ENCODE measurements at regions not wholly inside any gene's neighbourhood (a gene's known extent, or its start where the extent isn't known, plus 50 kb on each side); places are given as distances from the start of the nearest gene placed in this dataset.

DNA sequence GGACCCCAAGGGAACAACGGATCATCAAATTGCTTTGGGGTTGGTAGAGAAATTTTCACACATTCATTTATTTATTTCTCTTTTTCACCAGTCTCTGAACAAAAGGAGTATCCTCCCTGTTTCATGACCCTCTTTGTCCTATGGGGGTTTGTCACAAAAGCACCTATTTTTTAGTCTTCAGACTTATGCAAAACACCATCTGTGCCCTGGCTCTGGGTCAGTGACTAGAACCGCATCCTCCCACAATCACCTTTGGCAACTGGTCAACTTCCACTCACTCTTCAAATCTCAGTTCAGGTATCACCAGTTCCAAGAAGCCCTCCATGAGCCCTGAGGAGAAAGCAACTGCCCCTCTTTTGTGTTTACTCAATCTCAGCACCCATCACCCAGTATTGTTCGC lies 395.7 kb downstream of the CDK5RAP2 start:
- intact Hi-C loops (cut with micrococcal nuclease; ENCODE audit: unreplicated experiment) = no loop called here
- POLR2A ChIA-PET = no interaction called here
- no TSS peak for BruUV-seq (replicated peaks)

DNA sequence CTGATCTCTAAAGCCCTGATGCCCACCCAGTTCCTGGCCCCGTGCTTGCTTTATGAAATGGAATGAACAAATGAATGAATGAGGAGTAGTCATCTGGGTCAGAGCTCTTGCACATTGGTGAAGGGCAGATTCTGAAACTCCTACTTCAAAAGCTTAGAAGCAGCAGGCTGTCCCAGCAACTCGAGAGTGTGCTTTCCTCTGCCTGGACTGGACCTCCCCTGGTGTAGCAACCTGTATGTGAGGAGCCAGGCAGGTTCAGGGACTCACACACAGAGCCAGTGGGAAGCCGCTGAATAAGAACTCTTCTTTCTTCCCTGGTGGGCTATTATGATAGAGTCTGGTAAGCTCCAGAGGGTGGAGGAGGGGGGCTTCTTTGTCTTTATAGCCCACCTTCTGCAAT lies 396.4 kb downstream of the CDK5RAP2 start:
- no peaks in the 10 kb centered on the region for H3K36me3 ChIP-seq (ENCODE audit: control insufficient read depth, insufficient read depth, low read length)
- no peaks in the 10 kb centered on the region for H3K36me3 Mint-ChIP-seq (ENCODE audit: insufficient read depth, unreplicated experiment)
- H3K4me3 ChIP-seq (ENCODE audit: low read depth, low read length) = no peak overlapping the region
- no peak for DNase-seq
- no peaks in the 10 kb centered on the region for H3K9me3 Mint-ChIP-seq (ENCODE audit: unreplicated experiment)
- POLR2A ChIA-PET = no interaction called here
- no peak overlapping the region for H3K27ac Mint-ChIP-seq (ENCODE audit: unreplicated experiment)
- CTCF ChIA-PET = no interaction called here
- no TSS peak for BruUV-seq (replicated peaks)
- H3K27me3 ChIP-seq (replicated peaks; ENCODE audit: control insufficient read depth, insufficient read depth, low read length) = no peaks in the 10 kb centered on the region
- TF ChIP-seq, protein P1, sequence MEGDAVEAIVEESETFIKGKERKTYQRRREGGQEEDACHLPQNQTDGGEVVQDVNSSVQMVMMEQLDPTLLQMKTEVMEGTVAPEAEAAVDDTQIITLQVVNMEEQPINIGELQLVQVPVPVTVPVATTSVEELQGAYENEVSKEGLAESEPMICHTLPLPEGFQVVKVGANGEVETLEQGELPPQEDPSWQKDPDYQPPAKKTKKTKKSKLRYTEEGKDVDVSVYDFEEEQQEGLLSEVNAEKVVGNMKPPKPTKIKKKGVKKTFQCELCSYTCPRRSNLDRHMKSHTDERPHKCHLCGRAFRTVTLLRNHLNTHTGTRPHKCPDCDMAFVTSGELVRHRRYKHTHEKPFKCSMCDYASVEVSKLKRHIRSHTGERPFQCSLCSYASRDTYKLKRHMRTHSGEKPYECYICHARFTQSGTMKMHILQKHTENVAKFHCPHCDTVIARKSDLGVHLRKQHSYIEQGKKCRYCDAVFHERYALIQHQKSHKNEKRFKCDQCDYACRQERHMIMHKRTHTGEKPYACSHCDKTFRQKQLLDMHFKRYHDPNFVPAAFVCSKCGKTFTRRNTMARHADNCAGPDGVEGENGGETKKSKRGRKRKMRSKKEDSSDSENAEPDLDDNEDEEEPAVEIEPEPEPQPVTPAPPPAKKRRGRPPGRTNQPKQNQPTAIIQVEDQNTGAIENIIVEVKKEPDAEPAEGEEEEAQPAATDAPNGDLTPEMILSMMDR (IDR thresholded peaks at IDR 0.05; ENCODE audit: insufficient read depth in 1 of 2, low read depth in 1 of 2, low read length in 1 of 2, severe bottlenecking in 1 of 2, unreplicated experiment in 1 of 2) = no peak
- H3K9me3 ChIP-seq = no peaks in the 10 kb centered on the region
- no peak overlapping the region for H3K4me3 Mint-ChIP-seq (ENCODE audit: unreplicated experiment)
- H3K4me1 ChIP-seq = no peaks in the 10 kb centered on the region
- H3K27me3 Mint-ChIP-seq (ENCODE audit: insufficient read depth, unreplicated experiment) = peaks cover 16% of the 10 kb centered on the region
- no peaks in the 10 kb centered on the region for H3K4me1 Mint-ChIP-seq (ENCODE audit: low read depth, unreplicated experiment)
- intact Hi-C loops (cut with micrococcal nuclease; ENCODE audit: unreplicated experiment) = no loop called here

More for the DNA sequence above, 395.7 kb downstream of the CDK5RAP2 start:
- CTCF ChIA-PET = no interaction called here
- no peaks in the 10 kb centered on the region for H3K9me3 ChIP-seq
- no peak for DNase-seq
- no peak overlapping the region for H3K27ac Mint-ChIP-seq (ENCODE audit: unreplicated experiment)
- H3K36me3 ChIP-seq (ENCODE audit: control insufficient read depth, insufficient read depth, low read length) = no peaks in the 10 kb centered on the region
- no peaks in the 10 kb centered on the region for H3K27me3 ChIP-seq (replicated peaks; ENCODE audit: control insufficient read depth, insufficient read depth, low read length)
- TF ChIP-seq, protein P1 (IDR thresholded peaks at IDR 0.05; ENCODE audit: insufficient read depth in 1 of 2, low read depth in 1 of 2, low read length in 1 of 2, severe bottlenecking in 1 of 2, unreplicated experiment in 1 of 2) = no peak
- H3K27me3 Mint-ChIP-seq (ENCODE audit: insufficient read depth, unreplicated experiment) = peaks cover 16% of the 10 kb centered on the region
- H3K4me3 ChIP-seq (ENCODE audit: low read depth, low read length) = no peak overlapping the region
- H3K36me3 Mint-ChIP-seq (ENCODE audit: insufficient read depth, unreplicated experiment) = no peaks in the 10 kb centered on the region
- H3K9me3 Mint-ChIP-seq (ENCODE audit: unreplicated experiment) = no peaks in the 10 kb centered on the region
- no peaks in the 10 kb centered on the region for H3K4me1 ChIP-seq
- no peaks in the 10 kb centered on the region for H3K4me1 Mint-ChIP-seq (ENCODE audit: low read depth, unreplicated experiment)
- no peak overlapping the region for H3K4me3 Mint-ChIP-seq (ENCODE audit: unreplicated experiment)

DNA sequence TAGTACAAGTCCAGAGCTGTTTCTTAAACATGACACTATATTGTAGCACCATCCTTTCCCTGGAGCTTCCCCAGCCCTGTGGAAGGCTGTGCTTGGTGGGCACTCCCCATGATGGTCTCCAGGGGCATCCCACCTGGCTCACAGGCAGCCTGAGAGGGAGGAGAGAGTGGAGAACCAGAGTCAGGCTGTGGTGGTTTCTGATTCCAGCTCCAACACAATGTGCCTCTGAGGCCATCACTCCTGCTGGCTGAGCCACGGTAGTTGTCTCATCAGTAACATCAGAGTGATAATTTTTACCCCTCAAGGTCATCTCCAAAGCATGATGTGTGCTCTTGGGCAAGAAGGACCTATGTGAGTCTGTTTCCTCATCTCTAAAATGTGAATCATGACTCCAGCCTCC lies 398.0 kb downstream of the CDK5RAP2 start:
- DNase-seq = no peak
- TF ChIP-seq, protein P1 (IDR thresholded peaks at IDR 0.05; ENCODE audit: insufficient read depth in 1 of 2, low read depth in 1 of 2, low read length in 1 of 2, severe bottlenecking in 1 of 2, unreplicated experiment in 1 of 2) = no peak
- Histone ChIP-seq H3K27me3 (replicated peaks; ENCODE audit: control insufficient read depth, insufficient read depth, low read length) (no peaks in the 10 kb centered on the region), H3K36me3 (ENCODE audit: control insufficient read depth, insufficient read depth, low read length) (no peaks in the 10 kb centered on the region), H3K4me1 (no peaks in the 10 kb centered on the region), H3K9me3 (no peaks in the 10 kb centered on the region), H3K4me3 (ENCODE audit: low read depth, low read length) (no peak overlapping the region)
- BruUV-seq (replicated peaks) = no TSS peak
- no peak overlapping the region for H3K27ac Mint-ChIP-seq (ENCODE audit: unreplicated experiment)
- H3K4me1 Mint-ChIP-seq (ENCODE audit: low read depth, unreplicated experiment) = no peaks in the 10 kb centered on the region
- no peak overlapping the region for H3K4me3 Mint-ChIP-seq (ENCODE audit: unreplicated experiment)
- peaks cover 8% of the 10 kb centered on the region for H3K27me3 Mint-ChIP-seq (ENCODE audit: insufficient read depth, unreplicated experiment)
- no peaks in the 10 kb centered on the region for H3K36me3 Mint-ChIP-seq (ENCODE audit: insufficient read depth, unreplicated experiment)
- H3K9me3 Mint-ChIP-seq (ENCODE audit: unreplicated experiment) = no peaks in the 10 kb centered on the region
- intact Hi-C loops (cut with micrococcal nuclease; ENCODE audit: unreplicated experiment) = no loop called here
- ChIA-PET CTCF (no interaction called here), POLR2A (no interaction called here)
